GM12878 (cell line): ENCODE measurements at regions not wholly inside any gene's neighbourhood (a gene's known extent, or its start where the extent isn't known, plus 50 kb on each side); places are given as distances from the start of the nearest gene placed in this dataset.

Experiments used
- ATAC-seq: fragments of 200-7000 bp; cut with Tn5 transposase; 3 replicates; pipeline ENCODE4 v1.9.1; 2020; ENCODE audit warnings: mild to moderate bottlenecking, moderate library complexity
- BruUV-seq: library from RNA; stranded (reverse); fragments of 400-500 nt; replicated peaks from 2 replicates; lab custom pipeline; 2021; lab: Mats Ljungman, UMichigan
- CTCF ChIA-PET: fragments of 300-600 bp; sonication (Branson Sonifier 250); formaldehyde crosslinking; extraction: SDS; loops from one replicate; lab custom pipeline; 2021; ENCODE audit warnings: inconsistent platforms; lab: Yijun Ruan, JAX
- POLR2A ChIA-PET: fragments of 350-600 bp; formaldehyde crosslinking; extraction: SDS; loops from one replicate; lab custom pipeline; 2021; ENCODE audit warnings: inconsistent platforms; lab: Charles Lee
- RAD21 ChIA-PET: fragments of 300-600 bp; sonication (Branson Sonifier 250); formaldehyde crosslinking; loops from one replicate; lab custom pipeline; 2023; ENCODE audit warnings: antibody characterized with exemption; ENCODE audit not compliant: unreplicated experiment; lab: Charles Lee
- SMC1A ChIA-PET: fragments of 300-600 bp; sonication (Branson Sonifier 250); formaldehyde crosslinking; loops from one replicate; lab custom pipeline; 2023; ENCODE audit not compliant: unreplicated experiment, uncharacterized antibody; lab: Charles Lee
- DNase-seq: peaks from one replicate; pipeline ENCODE4 v3.0.0-alpha.2; 2011; ENCODE audit warnings: low read depth, low spot score
- FAIRE-seq: peaks from 3 replicates; lab custom pipeline; 2011; peaks lifted over from hg19 to GRCh38; lab: Jason Lieb, UNC
- H2AFZ ChIP-seq: 2 replicates; pipeline ENCODE4 v1.6.0; 2011; ENCODE audit warnings: low read depth, low read length, control low read depth; ENCODE audit not compliant: control insufficient read depth
- H3K27ac ChIP-seq: 2 replicates; pipeline ENCODE4 v1.5.1; 2011; ENCODE audit warnings: control low read depth; ENCODE audit not compliant: control insufficient read depth, insufficient read depth
- H3K27me3 ChIP-seq, 2 experiments: replicated peaks in 1 of 2; 2 replicates each; pipeline versions ENCODE4 v1.6.0 to v1.6.1; 2011; ENCODE audit warnings: low read length in 1 of 2; ENCODE audit not compliant: control insufficient read depth in 2 of 2, insufficient read depth in 2 of 2
- H3K36me3 ChIP-seq, 2 experiments: 2 replicates each; pipeline ENCODE4 v1.5.1; 2011; ENCODE audit warnings: low read length in 1 of 2; ENCODE audit not compliant: control insufficient read depth in 2 of 2, insufficient read depth in 2 of 2
- H3K4me1 ChIP-seq: 2 replicates; pipeline ENCODE4 v1.6.1; 2011; ENCODE audit warnings: mild to moderate bottlenecking, low read length, moderate library complexity, mixed read lengths; ENCODE audit not compliant: control insufficient read depth, insufficient read depth
- H3K4me2 ChIP-seq: 2 replicates; pipeline ENCODE4 v1.6.0; 2011; ENCODE audit warnings: control low read depth; ENCODE audit not compliant: control insufficient read depth, insufficient read depth
- H3K4me3 ChIP-seq: fragments of 200-600 bp; sonication (generic); 2 replicates; pipeline ENCODE4 v1.5.1; 2016
- H3K79me2 ChIP-seq: 2 replicates; pipeline ENCODE4 v1.6.0; 2011; ENCODE audit warnings: low read length; ENCODE audit not compliant: control insufficient read depth, insufficient read depth
- H3K9ac ChIP-seq: 2 replicates; pipeline ENCODE4 v1.8.0; 2011; ENCODE audit warnings: low read length, control low read depth, mixed read lengths; ENCODE audit not compliant: control insufficient read depth, insufficient read depth
- H3K9me3 ChIP-seq: replicated peaks from 3 replicates; pipeline ENCODE4 v1.5.1; 2011; ENCODE audit warnings: mild to moderate bottlenecking, low read length; ENCODE audit not compliant: control insufficient read depth, insufficient read depth
- H4K20me1 ChIP-seq: 2 replicates; pipeline ENCODE4 v1.6.0; 2011; ENCODE audit not compliant: control insufficient read depth, insufficient read depth
- CEBPB ChIP-seq, 2 experiments: fragments of 150-350 bp in 1 of 2; IDR thresholded peaks; 2 replicates each; pipeline ENCODE4 v1.6.1; 2012 to 2014; ENCODE audit warnings: low read depth in 2 of 2, low read length in 2 of 2, borderline replicate concordance in 1 of 2, inconsistent platforms in 1 of 2
- DPF2 ChIP-seq: fragments of 450-650 bp; IDR thresholded peaks from 2 replicates; pipeline ENCODE4 v1.6.1; 2017; ENCODE audit warnings: mild to moderate bottlenecking
- EGR1 ChIP-seq, 2 experiments: IDR thresholded peaks; 1 replicate in 1 of 2; 2 replicates in 1 of 2; pipeline ENCODE4 v1.6.1; 2011 to 2012; ENCODE audit warnings: low read depth in 2 of 2, low read length in 2 of 2, borderline replicate concordance in 1 of 2, mild to moderate bottlenecking in 1 of 2, moderate library complexity in 1 of 2
- FOXK2 ChIP-seq: fragments of 450-650 bp; IDR thresholded peaks from 2 replicates; pipeline ENCODE4 v1.6.1; 2017; ENCODE audit warnings: mild to moderate bottlenecking, moderate library complexity
- HDAC2 ChIP-seq: fragments of 200-600 bp; sonication (generic); IDR thresholded peaks from 2 replicates; pipeline ENCODE4 v1.6.1; 2017
- NR2C2 ChIP-seq: IDR thresholded peaks from 2 replicates; pipeline ENCODE4 v1.6.1; 2011; ENCODE audit warnings: borderline replicate concordance, low read depth; ENCODE audit not compliant: control insufficient read depth, insufficient read length
- PAX5 ChIP-seq: IDR thresholded peaks from 2 replicates; pipeline ENCODE4 v1.6.1; 2011; ENCODE audit warnings: low read depth, low read length, borderline replicate concordance
- PAX8 ChIP-seq: fragments of 450-650 bp; IDR thresholded peaks from 2 replicates; pipeline ENCODE4 v1.6.1; 2017; ENCODE audit warnings: mild to moderate bottlenecking, moderate library complexity
- RELB ChIP-seq: fragments of 450-650 bp; IDR thresholded peaks from 2 replicates; pipeline ENCODE4 v1.6.1; 2017; ENCODE audit warnings: low read depth, mild to moderate bottlenecking, moderate library complexity
- RFX5 ChIP-seq: IDR thresholded peaks from 2 replicates; pipeline ENCODE4 v1.6.1; 2011; ENCODE audit warnings: low read depth, low read length, improper control_type of control experiment
- SIN3A ChIP-seq: IDR thresholded peaks from 2 replicates; pipeline ENCODE4 v1.6.1; 2012; ENCODE audit warnings: low read depth, low read length, improper control_type of control experiment
- TAF1 ChIP-seq: IDR thresholded peaks from 2 replicates; pipeline ENCODE4 v1.6.1; 2011; ENCODE audit warnings: mild to moderate bottlenecking, low read depth, low read length, borderline replicate concordance
- TBL1XR1 ChIP-seq: IDR thresholded peaks from 2 replicates; pipeline ENCODE4 v1.6.1; 2012; ENCODE audit warnings: low read depth, low read length, improper control_type of control experiment
- USF1 ChIP-seq: IDR thresholded peaks from 2 replicates; pipeline ENCODE4 v1.6.1; 2011; ENCODE audit warnings: borderline replicate concordance, low read depth, mild to moderate bottlenecking, moderate library complexity, mixed read lengths, low read length; ENCODE audit not compliant: insufficient read depth; ENCODE audit errors: extremely low read length
- WGBS: methylation state at CpG from one replicate; pipeline ENCODE4 v1.1.6; 2016; ENCODE audit warnings: low lambda C conversion rate; ENCODE audit not compliant: insufficient replicate concordance, insufficient coverage; ENCODE audit errors: missing lambda C conversion rate; 5-methylcytosine and 5-hydroxymethylcytosine counted together
- in situ Hi-C: fragments of 300-500 bp; cut with MboI; formaldehyde crosslinking; loops from 9 replicates; pipeline ENCODE4 v1.14.3; 2018; ENCODE audit warnings: mixed read lengths
- intact Hi-C: fragments of 100-400 bp; cut with micrococcal nuclease; formaldehyde crosslinking; loops from one replicate; pipeline ENCODE4 v1.14.2; 2022; ENCODE audit not compliant: unreplicated experiment
- TF ChIP-seq, protein P1 (sequence below): fragments of 450-650 bp; IDR thresholded peaks from 2 replicates; pipeline ENCODE4 v1.6.1; 2016; ENCODE audit warnings: mild to moderate bottlenecking

GRCh38 chr1:181319907-181320306, 163.4 kb upstream of the CACNA1E start (continued):
- TF ChIP-seq TAF1 (no peak), TBL1XR1 (no peak), RELB (no peak), SIN3A (no peak), HDAC2 (no peak), EGR1 (IDR thresholded peaks at IDR 0.05; ENCODE audit: borderline replicate concordance in 1 of 2, low read depth in 2 of 2, low read length in 2 of 2) (no peak), PAX5 (no peak)

DNA sequence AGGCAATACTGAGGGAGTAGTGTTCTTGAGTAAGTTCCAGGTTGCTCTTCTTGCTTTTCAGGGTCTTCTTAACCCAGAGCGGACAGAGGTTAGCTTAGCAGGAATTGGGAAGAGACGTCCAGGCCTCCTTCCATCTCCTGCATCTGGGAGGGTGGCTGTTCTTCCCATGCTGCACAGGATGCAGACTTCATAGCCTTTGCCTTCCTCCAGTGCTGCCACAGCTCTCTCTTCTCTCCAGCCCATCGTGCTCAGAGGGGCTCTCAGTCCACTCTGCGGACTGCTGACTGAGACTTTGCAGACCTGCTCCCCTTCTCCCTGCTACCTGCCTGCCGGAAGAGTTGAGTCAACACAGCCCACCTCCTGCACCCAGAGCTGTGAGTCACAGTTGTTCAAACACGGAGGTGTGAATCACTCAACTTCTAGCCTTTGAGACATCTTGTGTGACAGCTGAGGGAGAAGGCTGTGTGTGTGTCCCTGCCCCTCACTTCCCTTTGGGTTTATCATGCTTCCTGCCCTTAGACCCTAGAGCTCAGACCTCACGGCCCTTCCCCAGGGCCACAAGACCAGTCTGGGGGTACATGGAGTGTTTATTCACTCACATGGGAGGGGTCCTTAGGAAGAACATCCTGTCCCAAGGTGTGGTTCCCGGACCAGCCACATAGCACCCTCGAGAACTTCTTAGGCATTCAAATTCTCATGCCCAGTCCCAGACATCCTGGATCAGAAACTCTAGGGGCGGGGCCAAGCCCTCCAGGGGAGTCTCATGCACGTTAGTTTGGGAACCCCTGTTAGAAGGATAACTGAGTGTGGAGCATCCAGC, 158.3 kb upstream of the CACNA1E start:
- no peak overlapping the region for H3K27ac ChIP-seq
- CTCF ChIA-PET, result no interaction called here
- in situ Hi-C loops, result no loop called here
- no peaks in the 10 kb centered on the region for H4K20me1 ChIP-seq
- H3K9ac ChIP-seq, result no peak overlapping the region
- intact Hi-C loops, result no loop called here
- RAD21 ChIA-PET, result no interaction called here
- H3K27me3 ChIP-seq, result peaks cover 3 to 5% of the 10 kb centered on the region in 2 experiments; a peak in 2 of 4 replicates
- no peak overlapping the region for H2AFZ ChIP-seq
- no peaks in the 10 kb centered on the region for H3K4me1 ChIP-seq
- no peak for DNase-seq
- no peak overlapping the region for H3K4me3 ChIP-seq
- ATAC-seq, result no peak
- no peaks in the 10 kb centered on the region for H3K36me3 ChIP-seq
- WGBS, result 26% methylated on average over 11 of the region's 11 CpGs
- FAIRE-seq, result no peak
- SMC1A ChIA-PET, result no interaction called here
- BruUV-seq, result no TSS peak
- POLR2A ChIA-PET, result no interaction called here
- H3K9me3 ChIP-seq, result no peaks in the 10 kb centered on the region
- H3K79me2 ChIP-seq, result no peaks in the 10 kb centered on the region
- H3K4me2 ChIP-seq, result no peak overlapping the region
- TF ChIP-seq RFX5, result no peak
- TF ChIP-seq DPF2, result no peak
- TF ChIP-seq, protein P1, sequence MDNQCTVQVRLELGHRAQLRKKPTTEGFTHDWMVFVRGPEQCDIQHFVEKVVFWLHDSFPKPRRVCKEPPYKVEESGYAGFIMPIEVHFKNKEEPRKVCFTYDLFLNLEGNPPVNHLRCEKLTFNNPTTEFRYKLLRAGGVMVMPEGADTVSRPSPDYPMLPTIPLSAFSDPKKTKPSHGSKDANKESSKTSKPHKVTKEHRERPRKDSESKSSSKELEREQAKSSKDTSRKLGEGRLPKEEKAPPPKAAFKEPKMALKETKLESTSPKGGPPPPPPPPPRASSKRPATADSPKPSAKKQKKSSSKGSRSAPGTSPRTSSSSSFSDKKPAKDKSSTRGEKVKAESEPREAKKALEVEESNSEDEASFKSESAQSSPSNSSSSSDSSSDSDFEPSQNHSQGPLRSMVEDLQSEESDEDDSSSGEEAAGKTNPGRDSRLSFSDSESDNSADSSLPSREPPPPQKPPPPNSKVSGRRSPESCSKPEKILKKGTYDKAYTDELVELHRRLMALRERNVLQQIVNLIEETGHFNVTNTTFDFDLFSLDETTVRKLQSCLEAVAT, result no peak
- no peak for TF ChIP-seq USF1
- TF ChIP-seq CEBPB (IDR thresholded peaks at IDR 0.05; ENCODE audit: borderline replicate concordance in 1 of 2, low read depth in 2 of 2, low read length in 2 of 2), result no peak
- TF ChIP-seq PAX8, result no peak
- no peak for TF ChIP-seq NR2C2
- TF ChIP-seq FOXK2, result no peak
- no peak for TF ChIP-seq RELB
